Adipocyte (in vitro differentiated cells): ENCODE measurements at regions not wholly inside any gene's neighbourhood (a gene's known extent, or its start where the extent isn't known, plus 50 kb on each side); places are given as distances from the start of the nearest gene placed in this dataset.

Source experiments
- DNase-seq: peaks from one replicate; pipeline ENCODE4 v3.0.0-alpha.2; 2015; ENCODE audit warnings: low read depth
- H3K27me3 ChIP-seq: replicated peaks from 2 replicates; pipeline ENCODE4 v1.7.0; 2013; ENCODE audit warnings: mild to moderate bottlenecking, low read length, moderate library complexity; ENCODE audit not compliant: control insufficient read depth, insufficient read depth
- H3K36me3 ChIP-seq: 2 replicates; pipeline ENCODE4 v1.7.0; 2013; ENCODE audit warnings: low read length, mild to moderate bottlenecking, moderate library complexity; ENCODE audit not compliant: control insufficient read depth, insufficient read depth, severe bottlenecking
- H3K4me1 ChIP-seq: 2 replicates; pipeline ENCODE4 v1.7.0; 2013; ENCODE audit warnings: mild to moderate bottlenecking, low read length, moderate library complexity; ENCODE audit not compliant: control insufficient read depth, insufficient read depth
- H3K4me3 ChIP-seq: 2 replicates; pipeline ENCODE4 v1.7.0; 2013; ENCODE audit warnings: mild to moderate bottlenecking, low read length, moderate library complexity
- H3K9ac ChIP-seq: 2 replicates; pipeline ENCODE4 v1.7.0; 2013; ENCODE audit warnings: mild to moderate bottlenecking, low read length, moderate library complexity
- H3K9me3 ChIP-seq: 2 replicates; pipeline ENCODE4 v1.7.0; 2013; ENCODE audit warnings: mild to moderate bottlenecking, low read length, moderate library complexity; ENCODE audit not compliant: control insufficient read depth

DNA sequence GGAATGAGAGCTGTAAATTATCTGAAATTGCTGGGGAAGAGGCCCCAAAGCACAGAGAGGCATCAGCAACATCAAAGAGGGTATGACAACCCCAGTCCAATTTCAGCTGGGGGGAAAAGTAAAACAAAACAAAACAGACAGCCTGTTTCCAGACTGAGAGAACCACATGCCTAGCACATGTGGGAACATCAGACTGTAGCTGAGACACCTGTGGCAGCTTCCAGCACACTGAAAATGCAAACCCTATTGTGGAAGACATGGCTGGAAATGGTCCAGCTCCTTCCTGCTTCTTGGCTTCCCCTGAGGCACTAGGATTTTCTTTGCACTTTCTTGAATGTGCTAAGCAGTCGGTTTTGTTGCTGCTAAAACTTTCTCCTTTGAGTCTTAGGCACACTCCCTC is 240.9 kb upstream of the STS start:
- Histone ChIP-seq H3K36me3 (no peaks in the 10 kb centered on the region), H3K27me3 (no peaks in the 10 kb centered on the region), H3K4me1 (no peaks in the 10 kb centered on the region), H3K9me3 (no peaks in the 10 kb centered on the region), H3K4me3 (no peak overlapping the region), H3K9ac (no peak overlapping the region)
- DNase-seq = no peak

DNA sequence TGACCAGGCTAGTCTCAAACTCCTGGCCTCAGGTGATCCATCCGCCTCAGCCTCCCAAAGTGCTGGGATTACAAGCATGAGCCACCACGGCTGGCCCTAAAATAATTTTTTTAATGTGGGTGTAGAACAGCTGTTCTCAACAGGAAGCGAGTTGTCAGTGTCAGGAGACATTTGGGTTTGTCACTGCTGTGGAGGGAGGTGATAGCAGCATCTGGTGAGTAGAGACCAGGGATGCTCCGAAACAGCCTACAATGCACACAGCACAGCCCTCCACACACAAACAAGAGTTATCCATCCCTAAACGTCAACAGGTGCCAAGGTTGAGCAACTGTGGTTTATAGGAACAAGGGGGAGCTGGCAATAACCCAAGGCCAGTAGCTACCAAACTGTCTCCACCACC is 243.4 kb upstream of the STS start:
- H3K36me3 ChIP-seq = no peaks in the 10 kb centered on the region
- H3K4me1 ChIP-seq = no peaks in the 10 kb centered on the region
- no peaks in the 10 kb centered on the region for H3K27me3 ChIP-seq
- no peak overlapping the region for H3K4me3 ChIP-seq
- DNase-seq = no peak
- H3K9me3 ChIP-seq = no peaks in the 10 kb centered on the region
- H3K9ac ChIP-seq = no peak overlapping the region

DNA sequence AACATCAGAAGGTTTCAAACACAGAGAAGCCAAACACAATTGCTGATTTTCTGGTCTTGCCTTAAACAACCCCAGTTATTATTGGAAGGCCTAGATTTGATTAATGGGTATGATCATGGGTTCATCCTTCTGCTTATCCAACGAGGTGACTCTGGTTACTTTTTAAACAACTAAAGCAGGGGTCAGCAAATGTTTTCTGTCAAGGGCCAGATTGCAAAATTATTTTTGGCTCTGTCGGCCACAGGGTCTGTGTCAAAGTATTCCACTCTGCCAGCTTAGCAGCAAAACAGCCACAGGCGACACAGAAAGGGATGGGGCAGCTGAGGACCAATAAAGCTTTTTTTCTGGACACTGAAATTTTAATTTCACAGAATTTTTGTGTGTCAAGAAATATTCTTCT is 249.1 kb upstream of the STS start:
- DNase-seq = no peak
- Histone ChIP-seq H3K4me1 (no peaks in the 10 kb centered on the region), H3K9ac (no peak overlapping the region), H3K4me3 (no peak overlapping the region), H3K9me3 (peaks cover 5% of the 10 kb centered on the region), H3K36me3 (no peaks in the 10 kb centered on the region), H3K27me3 (no peaks in the 10 kb centered on the region)

DNA sequence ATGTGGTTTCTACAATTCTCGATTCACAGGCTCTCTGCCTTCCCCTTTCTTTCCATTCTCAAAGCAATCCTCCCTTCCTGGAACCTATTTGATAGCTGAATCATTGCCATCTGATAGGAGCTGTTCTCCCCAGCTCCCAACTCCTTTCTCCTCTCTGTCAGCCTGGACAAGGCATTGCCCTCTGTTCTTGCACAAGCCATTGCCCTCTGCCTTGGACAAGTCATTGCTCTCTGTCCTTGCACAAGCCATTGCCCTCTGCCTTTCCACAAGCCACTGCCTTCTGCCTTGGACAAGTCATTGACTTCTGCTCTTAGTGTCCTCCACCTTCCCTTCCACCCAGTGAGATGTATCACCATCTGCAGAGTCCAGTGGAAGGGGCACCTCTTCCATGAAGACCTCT is 256.1 kb upstream of the STS start:
- no peak for DNase-seq
- Histone ChIP-seq H3K36me3 (no peaks in the 10 kb centered on the region), H3K4me3 (no peak overlapping the region)

DNA sequence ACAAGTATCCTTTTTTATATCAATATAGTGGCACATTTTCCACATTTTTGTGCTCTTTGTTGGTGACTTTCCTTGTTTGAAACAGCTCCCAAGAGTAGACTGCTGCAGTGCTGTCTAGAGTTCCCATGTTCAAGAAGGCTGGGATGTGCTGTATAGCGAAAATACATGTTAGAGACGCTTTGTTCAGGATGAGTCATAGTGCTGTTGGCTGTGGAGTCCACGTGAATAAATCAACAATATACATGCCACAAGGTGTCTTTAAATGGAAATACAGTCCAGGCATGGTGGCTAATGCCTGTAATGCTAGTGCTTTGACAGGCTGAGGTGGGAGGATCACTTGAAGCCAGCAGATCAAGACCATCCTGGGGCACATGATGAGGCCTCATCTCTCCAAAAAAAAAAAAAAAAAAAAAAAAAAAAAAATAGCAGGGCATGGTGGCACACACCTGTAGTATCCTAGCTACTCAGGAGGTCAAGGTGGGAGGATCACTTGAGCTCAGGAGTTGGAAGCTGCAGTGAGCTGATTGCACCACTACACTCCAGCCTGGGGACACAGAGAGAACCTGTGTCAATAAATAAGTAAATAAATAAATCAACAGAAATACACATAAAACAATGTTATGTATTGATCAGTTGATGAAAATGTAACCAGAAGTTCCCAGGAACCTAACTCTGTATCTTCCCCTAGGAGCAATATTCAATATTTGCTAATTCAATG is 256.8 kb upstream of the STS start:
- Histone ChIP-seq H3K36me3 (no peaks in the 10 kb centered on the region), H3K4me3 (no peak overlapping the region), H3K9ac (no peak overlapping the region), H3K4me1 (no peaks in the 10 kb centered on the region), H3K9me3 (no peaks in the 10 kb centered on the region), H3K27me3 (no peaks in the 10 kb centered on the region)
- DNase-seq = no peak

More for the DNA sequence above, 256.1 kb upstream of the STS start:
- Histone ChIP-seq H3K27me3 (no peaks in the 10 kb centered on the region), H3K4me1 (no peaks in the 10 kb centered on the region), H3K9ac (no peak overlapping the region), H3K9me3 (peaks cover 5% of the 10 kb centered on the region)

DNA sequence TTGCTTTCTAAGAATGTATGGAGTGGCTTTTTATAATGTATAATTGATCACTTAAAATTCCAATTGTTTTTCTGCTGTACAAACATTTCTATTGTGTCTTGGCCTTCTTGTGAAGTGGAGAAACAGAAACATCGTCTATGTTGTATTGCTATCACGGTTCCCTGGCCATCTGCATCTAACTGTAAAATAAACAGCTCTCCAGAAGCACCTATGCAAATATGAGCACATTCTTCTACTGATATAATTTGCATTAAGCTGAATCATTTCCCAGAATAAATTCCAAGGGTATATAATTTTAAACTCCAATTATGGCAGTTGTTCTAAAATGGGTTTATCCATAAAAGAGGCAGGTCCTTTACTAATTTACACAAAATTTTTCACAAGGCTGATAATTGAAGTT is 261.6 kb upstream of the STS start:
- no peaks in the 10 kb centered on the region for H3K36me3 ChIP-seq
- no peak for DNase-seq
- no peaks in the 10 kb centered on the region for H3K4me1 ChIP-seq
- H3K9ac ChIP-seq = no peak overlapping the region
- no peaks in the 10 kb centered on the region for H3K27me3 ChIP-seq
- H3K9me3 ChIP-seq = no peaks in the 10 kb centered on the region
- no peak overlapping the region for H3K4me3 ChIP-seq

DNA sequence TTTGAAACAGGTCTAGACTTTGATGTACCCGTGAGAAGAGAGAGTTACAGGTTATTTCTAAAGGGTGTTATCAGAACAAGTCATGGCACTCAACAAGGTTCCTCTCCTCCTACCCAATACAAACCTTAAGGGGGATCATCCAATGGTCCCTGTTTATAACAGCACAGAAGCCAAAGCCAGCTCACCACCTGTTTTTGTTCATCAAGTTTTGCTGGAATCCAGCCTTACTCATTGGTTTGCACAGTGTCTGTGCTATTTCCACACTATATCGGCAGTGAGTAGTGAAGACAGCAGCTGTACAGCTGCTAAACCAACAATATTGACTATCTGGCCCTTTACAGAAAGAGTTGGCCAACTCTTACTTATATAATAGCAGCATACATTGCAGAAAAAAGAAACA is 262.1 kb upstream of the STS start:
- DNase-seq = no peak
- Histone ChIP-seq H3K9me3 (no peaks in the 10 kb centered on the region), H3K4me3 (no peak overlapping the region), H3K4me1 (no peaks in the 10 kb centered on the region), H3K36me3 (no peaks in the 10 kb centered on the region), H3K27me3 (no peaks in the 10 kb centered on the region), H3K9ac (no peak overlapping the region)

DNA sequence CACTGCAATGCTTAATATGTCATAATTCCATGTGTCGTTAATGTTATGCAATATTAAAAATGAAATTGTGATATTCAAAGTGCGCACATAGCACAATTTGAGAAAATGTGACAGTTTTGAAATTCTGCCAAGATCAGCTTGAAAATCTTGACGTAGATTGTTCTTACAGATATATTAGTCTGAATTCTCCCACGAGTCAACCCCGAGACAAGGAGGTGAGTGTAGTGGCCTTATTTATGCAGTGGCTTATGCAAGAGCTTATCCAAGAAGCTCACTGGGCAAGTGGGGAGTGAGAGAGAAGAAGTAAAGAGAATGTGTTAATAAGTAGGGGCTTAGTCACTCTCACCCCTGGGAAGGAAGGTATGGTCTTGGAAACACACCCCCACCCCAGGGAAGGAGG is 286.1 kb upstream of the STS start:
- peaks cover 17% of the 10 kb centered on the region for H3K9me3 ChIP-seq
- no peak for DNase-seq

DNA sequence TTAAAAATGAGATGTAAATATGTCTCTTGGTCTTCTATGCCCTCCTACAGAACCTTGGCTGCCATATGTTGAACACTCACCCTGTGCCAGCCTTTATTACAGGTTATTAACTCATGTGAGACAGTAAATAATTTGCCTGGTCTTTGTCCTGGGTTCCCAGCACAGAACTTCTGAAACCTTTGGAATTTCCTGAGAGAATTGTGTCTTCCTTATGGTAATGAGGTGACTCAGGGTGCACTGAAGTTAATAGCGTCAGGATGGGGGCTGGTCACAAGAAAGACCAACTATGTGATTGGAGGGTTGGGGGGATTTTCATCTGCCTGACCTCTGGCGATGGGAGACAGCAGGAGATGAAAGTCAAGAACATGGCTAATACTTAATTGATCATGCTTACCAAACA is 289.8 kb upstream of the STS start:
- H3K4me3 ChIP-seq = no peak overlapping the region
- no peaks in the 10 kb centered on the region for H3K36me3 ChIP-seq
- peaks cover 5% of the 10 kb centered on the region for H3K4me1 ChIP-seq
- DNase-seq = no peak
- H3K27me3 ChIP-seq = no peaks in the 10 kb centered on the region
- H3K9me3 ChIP-seq = peaks cover 9% of the 10 kb centered on the region
- no peak overlapping the region for H3K9ac ChIP-seq

More for the DNA sequence above, 286.1 kb upstream of the STS start:
- no peaks in the 10 kb centered on the region for H3K27me3 ChIP-seq
- H3K4me3 ChIP-seq = no peak overlapping the region
- no peaks in the 10 kb centered on the region for H3K36me3 ChIP-seq
- peaks cover 5% of the 10 kb centered on the region for H3K4me1 ChIP-seq
- H3K9ac ChIP-seq = no peak overlapping the region

DNA sequence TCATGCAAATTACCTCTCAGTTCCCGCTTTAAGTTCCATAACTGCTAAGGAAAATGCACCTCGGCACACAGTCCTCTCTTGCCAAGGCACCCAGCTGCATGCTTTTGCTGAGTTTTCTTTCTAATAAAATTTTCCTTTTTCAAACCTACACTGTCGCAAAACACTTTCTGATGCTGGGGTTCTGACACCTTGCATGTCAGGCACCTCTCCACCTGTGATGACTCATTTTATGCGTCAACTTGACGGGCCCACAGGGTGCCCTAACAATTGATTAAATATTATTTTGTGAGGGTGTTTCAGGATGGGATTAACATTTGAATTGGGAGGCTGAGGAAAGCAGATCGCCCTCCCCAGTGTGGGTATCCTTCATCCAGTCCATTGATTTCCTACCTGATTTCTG is 291.0 kb upstream of the STS start:
- peaks cover 9% of the 10 kb centered on the region for H3K9me3 ChIP-seq
- H3K36me3 ChIP-seq = no peaks in the 10 kb centered on the region
- no peaks in the 10 kb centered on the region for H3K4me1 ChIP-seq
- H3K27me3 ChIP-seq = no peaks in the 10 kb centered on the region
- H3K9ac ChIP-seq = no peak overlapping the region
- H3K4me3 ChIP-seq = no peak overlapping the region
- DNase-seq = no peak

DNA sequence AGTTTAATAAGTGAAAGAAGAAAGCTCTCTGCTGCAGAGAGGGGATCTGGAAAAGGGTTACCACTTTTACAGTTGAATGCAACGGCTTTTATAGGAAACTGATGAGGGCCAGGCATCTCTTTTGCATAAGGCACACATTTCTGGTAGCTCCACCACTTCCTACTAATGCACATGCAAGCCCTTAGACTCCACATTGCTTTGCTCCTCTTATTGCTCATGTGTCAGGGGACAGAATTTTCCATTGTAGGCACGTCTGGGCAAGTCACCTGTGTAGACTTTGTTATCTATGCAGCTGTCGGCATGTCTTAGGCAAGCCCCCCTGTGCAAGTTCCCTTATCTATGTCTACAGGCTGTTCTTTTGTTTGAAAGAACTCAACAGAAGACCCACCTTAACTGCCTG is 294.6 kb upstream of the STS start:
- no peaks in the 10 kb centered on the region for H3K9me3 ChIP-seq
- H3K27me3 ChIP-seq = no peaks in the 10 kb centered on the region
- DNase-seq = no peak
- no peak overlapping the region for H3K9ac ChIP-seq
- H3K36me3 ChIP-seq = no peaks in the 10 kb centered on the region
- no peaks in the 10 kb centered on the region for H3K4me1 ChIP-seq
- no peak overlapping the region for H3K4me3 ChIP-seq

DNA sequence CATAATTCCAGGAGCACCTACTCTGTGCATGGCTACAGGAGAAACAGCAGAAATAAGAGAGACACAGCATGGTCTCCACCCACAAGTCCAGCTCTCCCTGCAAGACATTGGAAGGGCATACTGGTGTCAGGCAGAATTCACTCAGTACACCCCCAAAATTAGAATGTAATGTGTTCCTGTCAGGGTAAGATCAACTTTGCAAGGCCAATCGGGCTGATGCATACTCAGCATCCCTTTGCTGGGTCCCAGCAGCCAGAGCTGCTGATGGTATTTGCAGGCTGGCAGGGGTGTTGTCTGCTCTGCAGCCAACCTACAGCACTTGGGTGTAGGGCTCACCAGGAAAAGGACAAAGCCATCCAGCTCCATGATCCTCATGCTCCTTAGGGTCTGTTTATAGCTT is 295.4 kb upstream of the STS start:
- no peak overlapping the region for H3K9ac ChIP-seq
- H3K36me3 ChIP-seq = no peaks in the 10 kb centered on the region
- no peaks in the 10 kb centered on the region for H3K27me3 ChIP-seq
- no peak overlapping the region for H3K4me3 ChIP-seq
- no peaks in the 10 kb centered on the region for H3K4me1 ChIP-seq
- H3K9me3 ChIP-seq = peaks cover 4% of the 10 kb centered on the region
- DNase-seq = no peak
